Coronary artery (tissue), 2 donors: ENCODE measurements at regions not wholly inside any gene's neighbourhood (a gene's known extent, or its start where the extent isn't known, plus 50 kb on each side); places are given as distances from the start of the nearest gene placed in this dataset.
A peak's percentile ranks its signal among the peaks of the same experiment; 100 is the strongest.

Experiments
- DNase-seq: peaks from one replicate; pipeline ENCODE4 v3.0.0-alpha.2; 2017; ENCODE audit warnings: low spot score
- H3K27ac ChIP-seq, 2 donors: fragments of 200-600 bp; sonication (generic); one replicate each; pipeline ENCODE4 v1.5.1; 2016 to 2019
- H3K4me3 ChIP-seq: fragments of 200-600 bp; sonication (generic); 2 replicates; pipeline ENCODE4 v1.5.1; 2016; ENCODE audit warnings: mild to moderate bottlenecking, moderate library complexity
- TF ChIP-seq, protein P1 (sequence below): fragments of 200-600 bp; sonication (generic); IDR thresholded peaks from one replicate; pipeline ENCODE4 v1.5.1; 2019; ENCODE audit warnings: antibody characterized with exemption

DNA sequence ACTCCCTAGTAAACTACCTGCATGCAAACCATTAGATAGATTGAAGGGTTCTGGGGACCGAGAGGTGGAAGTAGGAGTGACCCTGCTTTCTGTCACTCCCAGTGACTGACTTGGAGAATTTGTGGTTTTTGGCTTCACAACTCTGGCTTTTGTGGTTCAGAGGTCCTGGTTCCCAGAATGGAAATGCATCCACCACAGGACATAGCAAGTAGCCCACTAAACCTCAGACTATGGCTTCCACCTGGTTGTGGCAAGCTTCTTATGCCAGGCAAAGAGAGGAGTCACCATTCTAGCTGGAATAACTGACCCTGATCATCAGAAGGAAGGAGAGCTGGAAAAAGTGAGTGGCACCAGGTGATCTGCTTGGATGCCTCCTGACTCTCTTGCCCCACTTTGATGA, 162.4 kb upstream of the TMEM260 start:
- TF ChIP-seq, protein P1, sequence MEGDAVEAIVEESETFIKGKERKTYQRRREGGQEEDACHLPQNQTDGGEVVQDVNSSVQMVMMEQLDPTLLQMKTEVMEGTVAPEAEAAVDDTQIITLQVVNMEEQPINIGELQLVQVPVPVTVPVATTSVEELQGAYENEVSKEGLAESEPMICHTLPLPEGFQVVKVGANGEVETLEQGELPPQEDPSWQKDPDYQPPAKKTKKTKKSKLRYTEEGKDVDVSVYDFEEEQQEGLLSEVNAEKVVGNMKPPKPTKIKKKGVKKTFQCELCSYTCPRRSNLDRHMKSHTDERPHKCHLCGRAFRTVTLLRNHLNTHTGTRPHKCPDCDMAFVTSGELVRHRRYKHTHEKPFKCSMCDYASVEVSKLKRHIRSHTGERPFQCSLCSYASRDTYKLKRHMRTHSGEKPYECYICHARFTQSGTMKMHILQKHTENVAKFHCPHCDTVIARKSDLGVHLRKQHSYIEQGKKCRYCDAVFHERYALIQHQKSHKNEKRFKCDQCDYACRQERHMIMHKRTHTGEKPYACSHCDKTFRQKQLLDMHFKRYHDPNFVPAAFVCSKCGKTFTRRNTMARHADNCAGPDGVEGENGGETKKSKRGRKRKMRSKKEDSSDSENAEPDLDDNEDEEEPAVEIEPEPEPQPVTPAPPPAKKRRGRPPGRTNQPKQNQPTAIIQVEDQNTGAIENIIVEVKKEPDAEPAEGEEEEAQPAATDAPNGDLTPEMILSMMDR = no peak
- no peak overlapping the region for H3K4me3 ChIP-seq

DNA sequence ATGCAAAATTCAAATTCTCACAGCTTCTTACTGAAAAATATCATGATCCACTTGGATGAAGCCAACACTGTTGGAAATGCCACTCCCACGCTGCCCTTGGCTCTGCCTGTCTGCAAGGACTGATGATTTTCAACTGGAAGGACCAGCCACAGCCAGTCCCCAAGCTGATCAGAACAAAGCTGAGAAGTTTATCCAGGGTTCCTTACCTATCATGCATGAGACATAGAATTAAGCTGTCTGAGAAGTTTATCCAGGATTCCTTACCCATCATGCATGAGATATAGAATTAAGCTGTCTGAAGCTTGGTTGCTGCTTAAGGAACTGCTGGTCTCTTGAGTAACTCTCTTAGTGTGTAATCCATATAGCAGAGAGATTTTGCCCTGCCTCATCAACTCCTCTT, 159.8 kb upstream of the TMEM260 start:
- TF ChIP-seq, protein P1 = no peak
- no peak for DNase-seq
- Histone ChIP-seq H3K4me3 (no peak overlapping the region), H3K27ac (no peak overlapping the region)

More for the DNA sequence above, 162.4 kb upstream of the TMEM260 start:
- no peak overlapping the region for H3K27ac ChIP-seq
- no peak for DNase-seq

DNA sequence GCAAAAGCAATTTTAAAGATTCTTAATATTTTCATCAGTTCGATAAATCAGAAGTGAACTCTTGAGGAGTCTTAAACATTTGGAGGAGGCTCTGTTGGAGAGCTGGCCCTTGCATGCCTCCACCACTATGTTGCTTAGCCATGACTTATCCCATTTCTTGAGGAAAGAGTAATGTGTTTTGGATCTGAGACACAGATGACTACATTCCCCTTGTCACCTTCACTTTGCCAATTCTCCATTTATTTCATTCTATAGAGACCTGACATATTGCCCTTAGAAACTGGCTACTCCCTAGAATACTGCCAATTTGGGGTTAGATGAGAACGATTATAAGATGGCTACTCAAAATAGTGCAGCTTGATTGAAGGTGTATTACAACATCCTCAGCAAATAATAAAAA, 157.4 kb upstream of the TMEM260 start:
- no peak overlapping the region for H3K4me3 ChIP-seq
- no peak for DNase-seq
- no peak overlapping the region for H3K27ac ChIP-seq
- TF ChIP-seq, protein P1 = no peak

DNA sequence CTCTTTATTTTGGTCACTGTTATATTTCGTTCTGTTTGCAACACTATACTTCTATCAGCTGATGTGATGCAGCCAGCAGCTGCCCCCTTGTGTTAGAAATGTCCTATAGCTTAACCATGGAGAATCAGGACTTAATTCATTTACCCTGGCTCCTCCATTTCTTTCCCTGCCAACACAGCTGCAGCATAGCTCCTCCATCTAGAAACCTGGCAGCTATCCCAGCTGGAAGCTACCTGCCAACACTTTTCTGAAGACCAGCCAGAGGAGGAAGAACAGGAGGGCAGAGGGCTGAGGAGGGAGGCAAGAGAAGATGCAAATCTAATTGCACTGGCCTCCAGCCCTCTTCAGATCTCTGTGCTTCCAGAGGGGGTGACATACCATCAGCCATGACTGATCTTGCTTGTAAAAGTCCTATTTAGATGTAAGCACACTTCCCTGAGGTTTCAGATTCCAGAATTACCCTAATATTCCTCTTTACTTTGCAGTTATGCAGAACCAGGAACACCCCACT, 156.8 kb upstream of the TMEM260 start:
- TF ChIP-seq, protein P1 = peak; percentile 54
- DNase-seq = no peak
- H3K4me3 ChIP-seq = no peak overlapping the region
- no peak overlapping the region for H3K27ac ChIP-seq

DNA sequence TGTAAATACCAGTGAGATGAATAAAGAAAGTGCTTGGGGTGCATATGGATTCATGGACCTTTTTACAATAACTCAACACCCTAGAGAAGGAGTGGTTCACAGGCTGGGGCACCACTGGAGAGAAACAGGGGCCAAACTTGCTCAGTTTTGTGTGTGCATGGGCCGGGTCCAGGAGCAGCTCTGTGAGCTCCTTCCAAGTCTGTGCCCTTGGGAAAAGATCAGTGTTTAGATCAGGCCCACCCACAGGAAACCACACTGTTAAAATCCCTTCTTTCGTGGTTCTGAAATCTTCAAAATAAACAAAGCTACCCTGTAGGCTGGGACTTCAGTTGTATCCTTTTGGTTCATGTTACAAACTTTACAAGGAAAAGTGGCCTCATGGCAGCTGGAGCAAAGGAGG, 156.1 kb upstream of the TMEM260 start:
- Histone ChIP-seq H3K27ac (no peak overlapping the region), H3K4me3 (no peak overlapping the region)
- no peak for DNase-seq
- TF ChIP-seq, protein P1 = no peak

DNA sequence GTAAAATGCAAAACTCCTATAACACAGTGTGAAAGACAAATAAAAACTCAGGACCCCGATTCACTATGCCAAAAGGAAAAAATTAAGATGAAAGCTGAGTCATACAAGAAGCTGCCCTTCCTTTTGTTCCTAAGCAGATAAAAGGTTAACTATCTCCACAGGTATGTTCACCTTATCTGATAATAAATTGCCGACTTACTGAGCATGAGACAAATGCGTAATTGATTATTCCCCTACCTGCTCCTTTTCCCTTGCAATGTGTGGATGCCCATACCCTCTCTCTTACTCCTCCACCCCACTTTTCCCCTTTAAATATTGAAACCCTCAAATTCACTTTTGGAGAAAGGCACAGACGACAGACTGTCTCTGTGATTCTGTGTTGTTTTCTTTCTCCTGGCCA, 148.6 kb upstream of the TMEM260 start:
- TF ChIP-seq, protein P1 = no peak
- no peak for DNase-seq
- Histone ChIP-seq H3K4me3 (no peak overlapping the region), H3K27ac (no peak overlapping the region)

DNA sequence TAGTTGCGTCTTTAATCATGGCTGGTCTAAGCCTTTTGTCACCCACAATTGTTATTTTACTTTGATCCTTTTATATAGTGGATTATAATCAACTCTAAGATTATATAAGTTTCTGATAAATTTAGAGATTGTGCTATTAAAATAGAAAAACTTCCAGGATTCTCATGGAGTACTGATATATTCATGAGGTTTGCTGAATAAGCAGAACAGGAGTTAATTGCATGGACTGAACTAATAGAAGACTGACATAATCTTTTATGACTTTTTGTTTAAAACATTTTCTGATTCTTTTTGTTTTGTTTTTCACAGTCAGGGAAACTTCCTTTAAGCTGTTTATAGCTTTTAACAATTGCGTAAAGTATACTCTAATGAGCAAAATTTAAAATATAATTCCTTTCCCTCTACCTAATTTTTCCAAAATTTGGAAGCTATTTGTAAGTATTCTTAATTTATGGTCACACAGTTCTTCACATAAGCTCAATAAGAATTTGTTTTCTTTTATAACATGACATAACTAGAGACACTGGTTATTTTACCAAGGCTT, 129.9 kb upstream of the TMEM260 start:
- DNase-seq = no peak
- TF ChIP-seq, protein P1 = no peak
- no peak overlapping the region for H3K27ac ChIP-seq

More for the DNA sequence above, 129.9 kb upstream of the TMEM260 start:
- no peak overlapping the region for H3K4me3 ChIP-seq
